ENCODE measurements at regions not wholly inside any gene's neighbourhood (a gene's known extent, or its start where the extent isn't known, plus 50 kb on each side); places are given as distances from the start of the nearest gene placed in this dataset.

DNA sequence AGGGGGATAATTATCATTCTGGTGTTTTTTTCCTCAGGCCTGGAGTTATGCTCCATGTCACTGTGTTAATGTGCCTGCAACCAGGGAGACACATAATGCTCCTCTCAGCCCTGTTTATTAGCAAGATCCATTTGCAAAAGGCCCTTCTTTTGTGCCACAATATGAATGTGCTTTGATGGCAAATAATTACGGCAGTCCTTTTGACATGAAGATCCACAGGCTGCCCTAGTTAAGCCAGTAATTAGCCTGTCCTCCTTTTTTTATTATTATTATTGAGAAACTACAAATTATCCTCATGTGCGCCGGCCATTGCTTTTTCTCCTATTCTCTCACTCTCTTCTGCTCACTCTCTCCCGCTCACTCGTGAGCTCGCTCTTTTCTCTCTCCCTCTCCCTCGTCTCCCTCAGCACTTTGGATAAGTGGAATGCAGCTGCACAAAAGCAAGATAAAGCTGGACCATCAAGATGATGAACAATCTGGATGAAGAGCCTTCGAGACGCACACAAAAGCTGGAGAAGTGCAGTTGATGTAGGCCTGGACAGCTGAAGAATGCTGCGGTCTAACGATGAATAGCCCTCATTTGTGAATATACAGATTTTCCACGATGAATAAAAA is 762.3 kb downstream of the BCL11A start:
- no peak for FAIRE-seq
- Histone ChIP-seq H4K20me1 (replicated peaks in 1 of 2; ENCODE audit: control insufficient read depth in 1 of 2, insufficient read depth in 2 of 2, low read length in 2 of 2) (no peaks in the 10 kb centered on the region), H3K9me3 (ENCODE audit: insufficient read depth in 2 of 2, low read depth in 1 of 2, low read length in 1 of 2) (peaks cover 0 to 3% of the 10 kb centered on the region in 2 experiments; a peak in 1 of 4 replicates), H3K9ac (replicated peaks in 1 of 4; ENCODE audit: extremely low read depth in 1 of 4, low read depth in 3 of 4, low read length in 3 of 4) (no peak overlapping the region), H2BK5ac (ENCODE audit: low read depth, low read length) (peak overlapping the region; percentile 28; the same call in 1 of the 2 replicates), H2AFZ (ENCODE audit: low read length) (no peak overlapping the region), H3K79me2 (ENCODE audit: control insufficient read depth in 1 of 2, insufficient read depth in 2 of 2, low read length in 2 of 2) (no peaks in the 10 kb centered on the region), H3K27me3 (replicated peaks in 1 of 4; ENCODE audit: control insufficient read depth in 3 of 4, extremely low read depth in 1 of 4, insufficient read depth in 3 of 4, low read length in 3 of 4) (no peaks in the 10 kb centered on the region), H4K5ac (ENCODE audit: insufficient read length, low read depth, low read length) (no peak overlapping the region), H3K23me2 (ENCODE audit: low read depth, low read length) (no peaks in the 10 kb centered on the region), H3K23ac (ENCODE audit: insufficient read length) (no peak overlapping the region), H3K4me1 (replicated peaks in 1 of 4; ENCODE audit: control insufficient read depth in 3 of 4, insufficient read depth in 4 of 4, low read length in 3 of 4) (peaks cover 0 to 19% (median 10%) of the 10 kb centered on the region in 4 experiments; a peak in 5 of 7 replicates), H3K79me1 (ENCODE audit: low read depth, low read length) (no peaks in the 10 kb centered on the region), H4K8ac (ENCODE audit: extremely low read depth, insufficient read depth, low read length) (no peak overlapping the region), H3K27ac (ENCODE audit: low read depth, low read length) (no peak overlapping the region), H3K14ac (ENCODE audit: insufficient read length) (no peak overlapping the region), H3K18ac (ENCODE audit: extremely low read depth, low read length) (no peak overlapping the region), H3K4me2 (ENCODE audit: insufficient read depth in 1 of 2, low read depth in 2 of 2, low read length in 2 of 2) (no peak overlapping the region; a peak in 1 of 4 replicates), H2BK15ac (ENCODE audit: low read length) (no peak overlapping the region), H3K4ac (replicated peaks; ENCODE audit: insufficient read length, low read depth, low read length) (no peak overlapping the region), H2AK5ac (ENCODE audit: low read depth, low read length) (no peak overlapping the region), H2BK12ac (ENCODE audit: low read depth, low read length) (0 out of 2 replicates have a peak overlapping the region, but pooled peaks have one; percentile 21), H2BK120ac (replicated peaks; ENCODE audit: low read depth, low read length) (no peak overlapping the region), H4K91ac (replicated peaks; ENCODE audit: insufficient read length, low read length) (peak overlapping the region; percentile 60), H3K36me3 (ENCODE audit: control insufficient read depth in 2 of 4, insufficient read depth in 4 of 4, low read length in 3 of 4) (no peaks in the 10 kb centered on the region), H3K4me3 (ENCODE audit: extremely low read depth in 1 of 4, insufficient read depth in 2 of 4, low read depth in 3 of 4, low read length in 4 of 4) (no peak overlapping the region), H2BK20ac (ENCODE audit: low read length) (no peak overlapping the region), H3K56ac (replicated peaks; ENCODE audit: insufficient read length, low read depth, low read length) (no peak overlapping the region)
- ChIA-PET POLR2A (ENCODE audit: partially characterized antibody) (no interaction called here), CTCF (ENCODE audit: partially characterized antibody) (no interaction called here)
- 88% methylated on average over 9 of the region's 12 CpGs; no CpG with 5 or more reads in 1 of the 2 experiments for WGBS, 2 experiments (ENCODE audit: extremely low coverage in 1 of 2, insufficient coverage in 1 of 2, insufficient read length in 1 of 2, insufficient replicate concordance in 2 of 2, low coverage in 1 of 2, low lambda C conversion rate in 2 of 2, missing lambda C conversion rate in 1 of 2)
- DNase-seq (ENCODE audit: low read depth in 1 of 2, low spot score in 2 of 2) = no peak
- no peak for TF ChIP-seq SAP30 (IDR thresholded peaks at IDR 0.05; ENCODE audit: insufficient read depth, insufficient replicate concordance, low read length)
- TF ChIP-seq ZNF274 (IDR thresholded peaks at IDR 0.05; ENCODE audit: borderline replicate concordance, extremely low read depth, low read length) = no peak
- no peak for TF ChIP-seq RNF2 (IDR thresholded peaks at IDR 0.05; ENCODE audit: borderline replicate concordance, low read depth, low read length, missing control alignments, poor library complexity, severe bottlenecking)
- no peak for TF ChIP-seq TEAD4 (IDR thresholded peaks at IDR 0.05; ENCODE audit: low read depth, low read length)
- TF ChIP-seq BRCA1 (IDR thresholded peaks at IDR 0.05; ENCODE audit: low read depth, low read length) = no peak
- TF ChIP-seq SP4 (IDR thresholded peaks at IDR 0.05; ENCODE audit: low read length) = no peak
- no peak for TF ChIP-seq CEBPB (IDR thresholded peaks at IDR 0.05; ENCODE audit: low read depth, low read length)
- TF ChIP-seq, protein P1, sequence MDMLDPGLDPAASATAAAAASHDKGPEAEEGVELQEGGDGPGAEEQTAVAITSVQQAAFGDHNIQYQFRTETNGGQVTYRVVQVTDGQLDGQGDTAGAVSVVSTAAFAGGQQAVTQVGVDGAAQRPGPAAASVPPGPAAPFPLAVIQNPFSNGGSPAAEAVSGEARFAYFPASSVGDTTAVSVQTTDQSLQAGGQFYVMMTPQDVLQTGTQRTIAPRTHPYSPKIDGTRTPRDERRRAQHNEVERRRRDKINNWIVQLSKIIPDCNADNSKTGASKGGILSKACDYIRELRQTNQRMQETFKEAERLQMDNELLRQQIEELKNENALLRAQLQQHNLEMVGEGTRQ (IDR thresholded peaks at IDR 0.05; ENCODE audit: low read length) = no peak
- TF ChIP-seq RXRA (IDR thresholded peaks at IDR 0.05; ENCODE audit: insufficient read depth, low read depth, low read length) = no peak
- TF ChIP-seq, protein P2, sequence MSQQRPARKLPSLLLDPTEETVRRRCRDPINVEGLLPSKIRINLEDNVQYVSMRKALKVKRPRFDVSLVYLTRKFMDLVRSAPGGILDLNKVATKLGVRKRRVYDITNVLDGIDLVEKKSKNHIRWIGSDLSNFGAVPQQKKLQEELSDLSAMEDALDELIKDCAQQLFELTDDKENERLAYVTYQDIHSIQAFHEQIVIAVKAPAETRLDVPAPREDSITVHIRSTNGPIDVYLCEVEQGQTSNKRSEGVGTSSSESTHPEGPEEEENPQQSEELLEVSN (IDR thresholded peaks at IDR 0.05) = no peak
- TF ChIP-seq, protein P3, sequence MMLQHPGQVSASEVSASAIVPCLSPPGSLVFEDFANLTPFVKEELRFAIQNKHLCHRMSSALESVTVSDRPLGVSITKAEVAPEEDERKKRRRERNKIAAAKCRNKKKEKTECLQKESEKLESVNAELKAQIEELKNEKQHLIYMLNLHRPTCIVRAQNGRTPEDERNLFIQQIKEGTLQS (IDR thresholded peaks at IDR 0.05; ENCODE audit: insufficient read depth, low read depth, low read length) = no peak
